ENCODE measurements at regions not wholly inside any gene's neighbourhood (a gene's known extent, or its start where the extent isn't known, plus 50 kb on each side); places are given as distances from the start of the nearest gene placed in this dataset.

GRCh38 chr5:97388794-97389193 is 205.7 kb upstream of the RIOK2 start:
- no peak for TF ChIP-seq LEF1 (IDR thresholded peaks at IDR 0.05; ENCODE audit: borderline replicate concordance)
- TF ChIP-seq HDGF (IDR thresholded peaks at IDR 0.05; ENCODE audit: borderline replicate concordance), result no peak
- TF ChIP-seq ARNT (IDR thresholded peaks at IDR 0.05), result no peak
